WTC11 (cell line): ENCODE measurements at regions not wholly inside any gene's neighbourhood (a gene's known extent, or its start where the extent isn't known, plus 50 kb on each side); places are given as distances from the start of the nearest gene placed in this dataset.
"Not testable (repeated sequence)": the region's sequence is repeated elsewhere in the genome, so short reads cannot be mapped to it uniquely, and the experiment has no call there.

Experiments
- ATAC-seq: fragments of 200-7000 bp; cut with Tn5 transposase; 2 replicates; pipeline ENCODE4 v1.10.0; 2021; ENCODE audit warnings: mild to moderate bottlenecking, moderate library complexity
- CTCF ChIA-PET: fragments of 300-600 bp; sonication (Branson Sonifier 250); formaldehyde crosslinking; loops from one replicate; lab custom pipeline; 2021; ENCODE audit warnings: antibody characterized with exemption; lab: Charles Lee
- POLR2A ChIA-PET: fragments of 350-600 bp; sonication (Branson Sonifier 250); formaldehyde crosslinking; loops from one replicate; lab custom pipeline; 2021; ENCODE audit warnings: antibody characterized with exemption; lab: Charles Lee
- DNase-seq: peaks from one replicate; pipeline ENCODE4 v3.0.0; 2021; ENCODE audit warnings: low spot score
- H3K27ac Mint-ChIP-seq: 2 replicates; pipeline ENCODE4 v1.8.0; 2021; ENCODE audit warnings: mixed read lengths
- H3K27me3 Mint-ChIP-seq: 2 replicates; pipeline ENCODE4 v1.8.0; 2021; ENCODE audit warnings: low read depth, mild to moderate bottlenecking, moderate library complexity, mixed read lengths
- H3K36me3 Mint-ChIP-seq: 2 replicates; pipeline ENCODE4 v1.8.0; 2021; ENCODE audit warnings: mixed read lengths
- H3K4me1 Mint-ChIP-seq: 2 replicates; pipeline ENCODE4 v1.8.0; 2022; ENCODE audit warnings: mixed read lengths
- H3K4me3 Mint-ChIP-seq: 2 replicates; pipeline ENCODE4 v1.8.0; 2021; ENCODE audit warnings: mild to moderate bottlenecking, moderate library complexity, mixed read lengths
- H3K9me3 Mint-ChIP-seq: 2 replicates; pipeline ENCODE4 v1.8.0; 2021; ENCODE audit warnings: mixed read lengths
- FOXJ3 ChIP-seq: sonication (generic); formaldehyde crosslinking; IDR thresholded peaks from 2 replicates; pipeline ENCODE4 v1.9.0; 2021; ENCODE audit warnings: missing genetic modification reagents, mild to moderate bottlenecking, borderline replicate concordance
- FOXK1 ChIP-seq: sonication (generic); formaldehyde crosslinking; IDR thresholded peaks from 2 replicates; pipeline ENCODE4 v1.8.0; 2022; ENCODE audit warnings: mild to moderate bottlenecking, moderate library complexity, missing genetic modification reagents
- FOXP4 ChIP-seq: sonication (generic); formaldehyde crosslinking; IDR thresholded peaks from 2 replicates; pipeline ENCODE4 v1.8.0; 2022; ENCODE audit warnings: mild to moderate bottlenecking, missing genetic modification reagents
- KAT7 ChIP-seq: sonication (generic); formaldehyde crosslinking; IDR thresholded peaks from 2 replicates; pipeline ENCODE4 v1.8.1; 2023; ENCODE audit warnings: missing genetic modification reagents, mild to moderate bottlenecking, borderline replicate concordance
- NFE2L1 ChIP-seq: sonication (generic); formaldehyde crosslinking; IDR thresholded peaks from 2 replicates; pipeline ENCODE4 v1.8.1; 2023; ENCODE audit warnings: missing genetic modification reagents
- ZNF138 ChIP-seq: sonication (generic); formaldehyde crosslinking; conservative IDR thresholded peaks from 2 replicates; pipeline ENCODE4 v1.8.1; 2022; ENCODE audit warnings: mild to moderate bottlenecking, moderate library complexity, missing genetic modification reagents
- ZNF416 ChIP-seq: fragments of 250-450 bp; sonication (Bioruptor Pico); IDR thresholded peaks from 2 replicates; pipeline ENCODE4 v1.9.0; 2021; ENCODE audit warnings: mild to moderate bottlenecking, inconsistent platforms
- ZNF512 ChIP-seq: sonication (generic); formaldehyde crosslinking; IDR thresholded peaks from 2 replicates; pipeline ENCODE4 v1.8.1; 2022; ENCODE audit warnings: missing genetic modification reagents, borderline replicate concordance
- ZSCAN18 ChIP-seq: fragments of 250-450 bp; sonication (Bioruptor Pico); IDR thresholded peaks from 2 replicates; pipeline ENCODE4 v2.1.2; 2022; ENCODE audit warnings: mild to moderate bottlenecking, moderate library complexity

- TF ChIP-seq FOXP4 (CRISPR knock-in tag): no peak
- TF ChIP-seq KAT7 (CRISPR knock-in tag): no peak
- no peak for TF ChIP-seq ZNF512
- no peak for TF ChIP-seq FOXJ3 (CRISPR knock-in tag)
- TF ChIP-seq FOXK1 (CRISPR knock-in tag): no peak
- no peak for TF ChIP-seq ZNF416 (CRISPR knock-in tag)
These were observed 351.5 kb downstream of the TYW1 start (continued) for GRCh38 chr7:67348171-67348570.

GRCh38 chr7:67357653-67358052 is 361.0 kb downstream of the TYW1 start:
- Mint-ChIP-seq H3K9me3 (peaks cover 33% of the 10 kb centered on the region), H3K36me3 (peaks cover 21% of the 10 kb centered on the region)
- POLR2A ChIA-PET, DNase-seq, H3K27ac Mint-ChIP-seq, H3K4me3 Mint-ChIP-seq, H3K4me1 Mint-ChIP-seq, ATAC-seq, H3K27me3 Mint-ChIP-seq: not testable (repeated sequence)
- CTCF ChIA-PET: interaction anchor here (1.2 kb wide), 1 partner anchor 123 kb away, joined by 3 read pairs; no protein-coding TSS in a partner anchor

- CTCF ChIA-PET: interaction anchor here (1.2 kb wide), 1 partner anchor 123 kb away, joined by 3 read pairs; no protein-coding TSS in a partner anchor
- not testable (repeated sequence) for H3K27me3 Mint-ChIP-seq
These were observed 361.7 kb downstream of the TYW1 start for GRCh38 chr7:67358316-67358715.

GRCh38 chr7:67358738-67359137 is 362.1 kb downstream of the TYW1 start:
- H3K27me3 Mint-ChIP-seq, ATAC-seq, POLR2A ChIA-PET, H3K4me3 Mint-ChIP-seq, CTCF ChIA-PET, H3K4me1 Mint-ChIP-seq, DNase-seq, H3K27ac Mint-ChIP-seq: not testable (repeated sequence)
- peaks cover 38% of the 10 kb centered on the region for H3K9me3 Mint-ChIP-seq
- H3K36me3 Mint-ChIP-seq: peaks cover 21% of the 10 kb centered on the region

More at GRCh38 chr7:67358316-67358715, 361.7 kb downstream of the TYW1 start:
- H3K4me3 Mint-ChIP-seq, ATAC-seq, POLR2A ChIA-PET, H3K4me1 Mint-ChIP-seq, DNase-seq, H3K27ac Mint-ChIP-seq: not testable (repeated sequence)
- peaks cover 21% of the 10 kb centered on the region for H3K36me3 Mint-ChIP-seq
- peaks cover 37% of the 10 kb centered on the region for H3K9me3 Mint-ChIP-seq

GRCh38 chr7:67359900-67360299 is 363.3 kb downstream of the TYW1 start:
- Mint-ChIP-seq H3K4me3 (no peak overlapping the region), H3K9me3 (peaks cover 38% of the 10 kb centered on the region), H3K36me3 (peaks cover 21% of the 10 kb centered on the region), H3K27me3 (peaks cover 12% of the 10 kb centered on the region), H3K27ac (no peak overlapping the region), H3K4me1 (peaks cover 8% of the 10 kb centered on the region)
- TF ChIP-seq ZNF138 (CRISPR knock-in tag): no peak
- no peak for TF ChIP-seq ZSCAN18
- no peak for TF ChIP-seq NFE2L1
- no peak for TF ChIP-seq ZNF512
- no peak for DNase-seq
- ChIA-PET CTCF (no interaction called here), POLR2A (no interaction called here)
- no peak for ATAC-seq
